Small intestine (tissue), 7 donors: ENCODE measurements at regions not wholly inside any gene's neighbourhood (a gene's known extent, or its start where the extent isn't known, plus 50 kb on each side); places are given as distances from the start of the nearest gene placed in this dataset.

Experiments
- DNase-seq, 2 donors: peaks; one replicate each; pipeline versions ENCODE4 v3.0.0 to v3.0.0-alpha.2; 2013
- FAIRE-seq: peaks from 2 replicates; lab custom pipeline; 2012; peaks lifted over from hg19 to GRCh38; lab: Jason Lieb, UNC
- H3K27ac ChIP-seq, 3 donors: one replicate each; pipeline ENCODE4 v1.5.1; 2013; ENCODE audit warnings: low read length in 2 of 3, mild to moderate bottlenecking in 2 of 3, control low read depth in 1 of 3, inconsistent platforms in 1 of 3, low read depth in 1 of 3, moderate library complexity in 1 of 3
- H3K27me3 ChIP-seq, 3 donors: one replicate each; pipeline ENCODE4 v1.6.1; 2013; ENCODE audit warnings: low read length in 3 of 3, inconsistent platforms in 1 of 3; ENCODE audit not compliant: control insufficient read depth in 3 of 3, insufficient read depth in 3 of 3
- H3K36me3 ChIP-seq, 3 donors: one replicate each; pipeline ENCODE4 v1.6.1; 2013; ENCODE audit warnings: low read length in 3 of 3, inconsistent platforms in 1 of 3, low read depth in 1 of 3, mild to moderate bottlenecking in 1 of 3, moderate library complexity in 1 of 3; ENCODE audit not compliant: control insufficient read depth in 3 of 3, insufficient read depth in 2 of 3
- H3K4me1 ChIP-seq, 3 donors: one replicate each; pipeline ENCODE4 v1.6.1; 2013; ENCODE audit warnings: low read length in 2 of 3, inconsistent platforms in 1 of 3, low read depth in 1 of 3, mild to moderate bottlenecking in 1 of 3, moderate library complexity in 1 of 3; ENCODE audit not compliant: control insufficient read depth in 3 of 3, insufficient read depth in 2 of 3
- H3K4me3 ChIP-seq, 3 donors: one replicate each; pipeline ENCODE4 v1.5.1; 2013; ENCODE audit warnings: low read length in 3 of 3, control low read depth in 1 of 3, inconsistent platforms in 1 of 3, low read depth in 1 of 3, mild to moderate bottlenecking in 1 of 3, moderate library complexity in 1 of 3
- H3K9me3 ChIP-seq, 2 donors: one replicate each; pipeline ENCODE4 v1.6.1; 2013; ENCODE audit warnings: low read depth in 1 of 2, low read length in 1 of 2; ENCODE audit not compliant: control insufficient read depth in 2 of 2, insufficient read depth in 1 of 2
- WGBS, 3 donors: extraction: QIAGEN DNeasy Blood & Tissue Kit; methylation state at CpG; one replicate each; pipeline ENCODE4 v1.1.7; 2013; 5-methylcytosine and 5-hydroxymethylcytosine counted together
- donor health status: healthy with polysubstance abuse.
- donor health status: control.
- donor health status: control.
- donor health status: Bipolar disorder and iron deficiency.
- donor health status: healthy.

- Histone ChIP-seq H3K36me3 (no peaks in the 10 kb centered on the region), H3K4me3 (no peak overlapping the region), H3K4me1 (no peaks in the 10 kb centered on the region), H3K27ac (no peak overlapping the region), H3K27me3 (no peaks in the 10 kb centered on the region), H3K9me3 (no peaks in the 10 kb centered on the region)
- FAIRE-seq (no peak), DNase-seq (no peak)
- WGBS, 3 donors, result 78 to 93% (median 87%) methylated on average over 2 of the region's 2 CpGs
These were observed 1420.3 kb upstream of the PIK3C3 start for GRCh38 chr18:40534723-40535122.

GRCh38 chr18:40532046-40532445 lies 1423.0 kb upstream of the PIK3C3 start:
- H3K27ac ChIP-seq, result no peak overlapping the region
- no peaks in the 10 kb centered on the region for H3K27me3 ChIP-seq
- no peaks in the 10 kb centered on the region for H3K36me3 ChIP-seq
- H3K9me3 ChIP-seq, result no peaks in the 10 kb centered on the region
- DNase-seq, result no peak
- H3K4me1 ChIP-seq, result no peaks in the 10 kb centered on the region
- 57 to 71% (median 65%) methylated on average over 1 of the region's 1 CpG for WGBS, 3 donors
- FAIRE-seq, result no peak
- no peak overlapping the region for H3K4me3 ChIP-seq

- H3K4me1 ChIP-seq, result no peaks in the 10 kb centered on the region
- WGBS, 3 donors, result 54 to 64% (median 62%) methylated on average over 2 of the region's 2 CpGs
- H3K4me3 ChIP-seq, result no peak overlapping the region
- H3K27ac ChIP-seq, result no peak overlapping the region
- no peaks in the 10 kb centered on the region for H3K9me3 ChIP-seq
- DNase-seq, result no peak
- no peak for FAIRE-seq
- H3K36me3 ChIP-seq, result no peaks in the 10 kb centered on the region
- H3K27me3 ChIP-seq, result no peaks in the 10 kb centered on the region
These were observed 1424.0 kb upstream of the PIK3C3 start for GRCh38 chr18:40531051-40531450.

GRCh38 chr18:40529478-40529877 lies 1425.6 kb upstream of the PIK3C3 start:
- no peaks in the 10 kb centered on the region for H3K36me3 ChIP-seq
- FAIRE-seq (no peak), DNase-seq (peak in 1 of 2 donors; percentile 1)
- H3K4me3 ChIP-seq, result no peak overlapping the region
- no peak overlapping the region for H3K27ac ChIP-seq
- H3K27me3 ChIP-seq, result no peaks in the 10 kb centered on the region
- no peaks in the 10 kb centered on the region for H3K9me3 ChIP-seq
- H3K4me1 ChIP-seq, result no peaks in the 10 kb centered on the region
- 23 to 43% (median 26%) methylated on average over 1 of the region's 1 CpG for WGBS, 3 donors

GRCh38 chr18:40524881-40525280 lies 1430.2 kb upstream of the PIK3C3 start:
- no peaks in the 10 kb centered on the region for H3K36me3 ChIP-seq
- H3K4me3 ChIP-seq, result no peak overlapping the region
- no peak for FAIRE-seq
- 43 to 74% (median 68%) methylated on average over 1 of the region's 1 CpG for WGBS, 3 donors
- no peaks in the 10 kb centered on the region for H3K9me3 ChIP-seq
- H3K4me1 ChIP-seq, result no peaks in the 10 kb centered on the region
- H3K27ac ChIP-seq, result no peak overlapping the region
- DNase-seq, result no peak
- no peaks in the 10 kb centered on the region for H3K27me3 ChIP-seq

- H3K27me3 ChIP-seq, result no peaks in the 10 kb centered on the region
- WGBS, 3 donors, result 85 to 89% (median 88%) methylated on average over 1 of the region's 1 CpG
- DNase-seq (no peak), FAIRE-seq (no peak)
- no peaks in the 10 kb centered on the region for H3K9me3 ChIP-seq
- no peaks in the 10 kb centered on the region for H3K4me1 ChIP-seq
- H3K27ac ChIP-seq, result no peak overlapping the region
- H3K36me3 ChIP-seq, result no peaks in the 10 kb centered on the region
- H3K4me3 ChIP-seq, result no peak overlapping the region
These were observed 1431.7 kb upstream of the PIK3C3 start for GRCh38 chr18:40523287-40523686.

- WGBS, 3 donors, result 58 to 85% (median 76%) methylated on average over 1 of the region's 1 CpG
- no peaks in the 10 kb centered on the region for H3K4me1 ChIP-seq
- H3K36me3 ChIP-seq, result no peaks in the 10 kb centered on the region
- no peaks in the 10 kb centered on the region for H3K9me3 ChIP-seq
- no peak overlapping the region for H3K4me3 ChIP-seq
- H3K27ac ChIP-seq, result no peak overlapping the region
- H3K27me3 ChIP-seq, result no peaks in the 10 kb centered on the region
- DNase-seq (no peak), FAIRE-seq (no peak)
These were observed 1454.0 kb upstream of the PIK3C3 start for GRCh38 chr18:40501026-40501425.

- no peak overlapping the region for H3K4me3 ChIP-seq
- DNase-seq (no peak), FAIRE-seq (no peak)
- H3K27ac ChIP-seq, result no peak overlapping the region
- H3K27me3 ChIP-seq, result no peaks in the 10 kb centered on the region
- 81 to 85% (median 83%) methylated on average over 2 of the region's 2 CpGs for WGBS, 3 donors
- no peaks in the 10 kb centered on the region for H3K9me3 ChIP-seq
- no peaks in the 10 kb centered on the region for H3K36me3 ChIP-seq
- no peaks in the 10 kb centered on the region for H3K4me1 ChIP-seq
These were observed 1460.4 kb upstream of the PIK3C3 start for GRCh38 chr18:40494603-40495002.

GRCh38 chr18:40493316-40493715 lies 1461.7 kb upstream of the PIK3C3 start:
- no peaks in the 10 kb centered on the region for H3K36me3 ChIP-seq
- no peak for FAIRE-seq
- WGBS, 3 donors, result 64 to 88% (median 74%) methylated on average over 4 of the region's 4 CpGs

More at GRCh38 chr18:40493316-40493715, 1461.7 kb upstream of the PIK3C3 start:
- H3K27me3 ChIP-seq, result no peaks in the 10 kb centered on the region
- H3K27ac ChIP-seq, result no peak overlapping the region
- no peaks in the 10 kb centered on the region for H3K4me1 ChIP-seq
- no peaks in the 10 kb centered on the region for H3K9me3 ChIP-seq
- no peak overlapping the region for H3K4me3 ChIP-seq
- no peak for DNase-seq
